Stromal cell of bone marrow (primary cell): ENCODE measurements at regions not wholly inside any gene's neighbourhood (a gene's known extent, or its start where the extent isn't known, plus 50 kb on each side); places are given as distances from the start of the nearest gene placed in this dataset.

Source experiments
- DNase-seq: peaks from one replicate; pipeline ENCODE4 v3.0.0-alpha.2; 2012; ENCODE audit warnings: low read depth

GRCh38 chrX:45381841-45382240, 181.2 kb upstream of the DIPK2B start:
- DNase-seq = no peak

GRCh38 chrX:45381366-45381765, 180.7 kb upstream of the DIPK2B start:
- DNase-seq = no peak

- DNase-seq = no peak
Observed at GRCh38 chrX:45379236-45379635, 178.6 kb upstream of the DIPK2B start.

- DNase-seq = no peak
Observed at GRCh38 chrX:45372151-45372550, 171.5 kb upstream of the DIPK2B start.

GRCh38 chrX:45368705-45369104, 168.0 kb upstream of the DIPK2B start:
- DNase-seq = no peak

GRCh38 chrX:45363596-45363995, 162.9 kb upstream of the DIPK2B start:
- no peak for DNase-seq

- no peak for DNase-seq
Observed at GRCh38 chrX:45360571-45360970, 159.9 kb upstream of the DIPK2B start.

GRCh38 chrX:45358392-45358791, 157.7 kb upstream of the DIPK2B start:
- DNase-seq = no peak

GRCh38 chrX:45353456-45353855, 152.8 kb upstream of the DIPK2B start:
- DNase-seq = no peak

- no peak for DNase-seq
Observed at GRCh38 chrX:45352611-45353010, 151.9 kb upstream of the DIPK2B start.

GRCh38 chrX:45351478-45351877, 150.8 kb upstream of the DIPK2B start:
- peak; percentile 35 for DNase-seq

- DNase-seq = peak; percentile 20
Observed at GRCh38 chrX:45348296-45348695, 147.6 kb upstream of the DIPK2B start.

GRCh38 chrX:45347877-45348276, 147.2 kb upstream of the DIPK2B start:
- peak; percentile 31 for DNase-seq

- peak; percentile 79 for DNase-seq
Observed at GRCh38 chrX:45344594-45344993, 143.9 kb upstream of the DIPK2B start.

- no peak for DNase-seq
Observed at GRCh38 chrX:45329217-45329616, 128.5 kb upstream of the DIPK2B start.

- DNase-seq = no peak
Observed at GRCh38 chrX:45324941-45325340, 124.3 kb upstream of the DIPK2B start.

GRCh38 chrX:45323387-45323786, 122.7 kb upstream of the DIPK2B start:
- no peak for DNase-seq

- no peak for DNase-seq
Observed at GRCh38 chrX:45322820-45323219, 122.1 kb upstream of the DIPK2B start.

- peak; percentile 68 for DNase-seq
Observed at GRCh38 chrX:45322382-45322781, 121.7 kb upstream of the DIPK2B start.

GRCh38 chrX:45320191-45320590, 119.5 kb upstream of the DIPK2B start:
- DNase-seq = no peak

- DNase-seq = no peak
Observed at GRCh38 chrX:45309801-45310200, 109.1 kb upstream of the DIPK2B start.

GRCh38 chrX:45309096-45309495, 108.4 kb upstream of the DIPK2B start:
- DNase-seq = peak; percentile 5

GRCh38 chrX:45306794-45307193, 106.1 kb upstream of the DIPK2B start:
- no peak for DNase-seq

GRCh38 chrX:45300638-45301037, 100.0 kb upstream of the DIPK2B start:
- DNase-seq = no peak
